Neural crest cell (in vitro differentiated cells): ENCODE measurements at regions not wholly inside any gene's neighbourhood (a gene's known extent, or its start where the extent isn't known, plus 50 kb on each side); places are given as distances from the start of the nearest gene placed in this dataset.

Experiments
- DNase-seq: peaks from one replicate; pipeline ENCODE4 v3.0.0; 2021; ENCODE audit warnings: low read depth, mixed read lengths, low spot score
- H3K27ac Mint-ChIP-seq: one replicate; pipeline ENCODE4 v1.8.0; 2021; ENCODE audit warnings: mild to moderate bottlenecking, mixed read lengths; ENCODE audit not compliant: unreplicated experiment
- H3K27me3 Mint-ChIP-seq: 2 replicates; pipeline ENCODE4 v1.8.0; 2021; ENCODE audit warnings: low read depth, mild to moderate bottlenecking, mixed read lengths
- H3K36me3 Mint-ChIP-seq: 2 replicates; pipeline ENCODE4 v1.8.0; 2021; ENCODE audit warnings: low read depth, mild to moderate bottlenecking, mixed read lengths
- H3K4me1 Mint-ChIP-seq: 2 replicates; pipeline ENCODE4 v1.8.0; 2021; ENCODE audit warnings: mixed read lengths
- H3K4me3 Mint-ChIP-seq: one replicate; pipeline ENCODE4 v1.8.0; 2021; ENCODE audit warnings: mild to moderate bottlenecking, mixed read lengths
- H3K9me3 Mint-ChIP-seq: 2 replicates; pipeline ENCODE4 v1.8.0; 2021; ENCODE audit warnings: mixed read lengths
- CTCF ChIP-seq: fragments of 200-600 bp; sonication (generic); conservative IDR thresholded peaks from 2 replicates; pipeline ENCODE4 v1.5.0; 2021; ENCODE audit warnings: antibody characterized with exemption, mild to moderate bottlenecking

GRCh38 chr1:193411215-193411614 lies 224.8 kb upstream of the B3GALT2 start:
- no peak for DNase-seq
- Mint-ChIP-seq H3K27ac (no peak overlapping the region), H3K27me3 (no peaks in the 10 kb centered on the region), H3K9me3 (no peaks in the 10 kb centered on the region), H3K36me3 (no peaks in the 10 kb centered on the region), H3K4me1 (peaks cover 9% of the 10 kb centered on the region), H3K4me3 (no peak overlapping the region)
- no peak for TF ChIP-seq CTCF

- Mint-ChIP-seq H3K36me3 (no peaks in the 10 kb centered on the region), H3K9me3 (no peaks in the 10 kb centered on the region), H3K27ac (no peak overlapping the region), H3K4me1 (peaks cover 9% of the 10 kb centered on the region), H3K27me3 (no peaks in the 10 kb centered on the region), H3K4me3 (no peak overlapping the region)
- no peak for TF ChIP-seq CTCF
- no peak for DNase-seq
Measured at GRCh38 chr1:193408782-193409293, 222.4 kb upstream of the B3GALT2 start.

GRCh38 chr1:193406901-193407300 lies 220.5 kb upstream of the B3GALT2 start:
- Mint-ChIP-seq H3K36me3 (no peaks in the 10 kb centered on the region), H3K27me3 (no peaks in the 10 kb centered on the region), H3K27ac (no peak overlapping the region), H3K9me3 (no peaks in the 10 kb centered on the region), H3K4me1 (peaks cover 8% of the 10 kb centered on the region), H3K4me3 (no peak overlapping the region)
- DNase-seq: no peak
- peak; percentile 81 for TF ChIP-seq CTCF

GRCh38 chr1:193404236-193404635 lies 217.8 kb upstream of the B3GALT2 start:
- no peak overlapping the region for H3K4me3 Mint-ChIP-seq
- no peak overlapping the region for H3K27ac Mint-ChIP-seq
- DNase-seq: no peak
- H3K9me3 Mint-ChIP-seq: no peaks in the 10 kb centered on the region
- H3K36me3 Mint-ChIP-seq: no peaks in the 10 kb centered on the region
- H3K4me1 Mint-ChIP-seq: peaks cover 5% of the 10 kb centered on the region
- no peak for TF ChIP-seq CTCF
- H3K27me3 Mint-ChIP-seq: no peaks in the 10 kb centered on the region

GRCh38 chr1:193402977-193403376 lies 216.6 kb upstream of the B3GALT2 start:
- TF ChIP-seq CTCF: no peak
- no peak overlapping the region for H3K4me3 Mint-ChIP-seq
- H3K9me3 Mint-ChIP-seq: no peaks in the 10 kb centered on the region
- no peaks in the 10 kb centered on the region for H3K27me3 Mint-ChIP-seq
- no peak for DNase-seq
- no peaks in the 10 kb centered on the region for H3K36me3 Mint-ChIP-seq
- H3K27ac Mint-ChIP-seq: no peak overlapping the region
- peaks cover 5% of the 10 kb centered on the region for H3K4me1 Mint-ChIP-seq

- no peak for DNase-seq
- Mint-ChIP-seq H3K9me3 (no peaks in the 10 kb centered on the region), H3K27ac (no peak overlapping the region), H3K36me3 (no peaks in the 10 kb centered on the region), H3K4me1 (peaks cover 5% of the 10 kb centered on the region), H3K4me3 (no peak overlapping the region), H3K27me3 (no peaks in the 10 kb centered on the region)
- no peak for TF ChIP-seq CTCF
Measured at GRCh38 chr1:193402037-193402436, 215.6 kb upstream of the B3GALT2 start.
